Endothelial cell of umbilical vein (primary cell): ENCODE measurements at regions not wholly inside any gene's neighbourhood (a gene's known extent, or its start where the extent isn't known, plus 50 kb on each side); places are given as distances from the start of the nearest gene placed in this dataset.

Experiments used
- BruUV-seq: library from RNA; stranded (reverse); fragments of 400-500 nt; replicated peaks from 2 replicates; lab custom pipeline; 2021; lab: Mats Ljungman, UMichigan
- CTCF ChIA-PET: fragments of 300-600, 350-600 bp; sonication (Branson Sonifier 250); formaldehyde crosslinking; loops from one replicate; lab custom pipeline; 2021; ENCODE audit warnings: antibody characterized with exemption, inconsistent platforms; lab: Charles Lee
- POLR2A ChIA-PET: fragments of 300-600, 350-600 bp; sonication (Branson Sonifier 250); formaldehyde crosslinking; loops from one replicate; lab custom pipeline; 2021; ENCODE audit warnings: antibody characterized with exemption, inconsistent platforms; lab: Charles Lee
- DNase-seq: peaks from one replicate; pipeline ENCODE4 v3.0.0-alpha.2; 2011; ENCODE audit warnings: low read depth, low spot score
- FAIRE-seq: peaks from 2 replicates; lab custom pipeline; 2011; peaks lifted over from hg19 to GRCh38; lab: Jason Lieb, UNC
- H2AFZ ChIP-seq: 2 replicates; pipeline ENCODE4 v1.6.0; 2012; ENCODE audit warnings: low read depth, low read length, control low read depth, inconsistent platforms
- H3K27ac ChIP-seq: 2 replicates; pipeline ENCODE4 v1.5.1; 2011; ENCODE audit warnings: low read depth, mild to moderate bottlenecking, control low read depth, low read length, moderate library complexity; ENCODE audit not compliant: insufficient read depth
- H3K27me3 ChIP-seq, 2 experiments: 2 replicates each; pipeline versions ENCODE4 v1.6.0 to v1.6.1; 2011; ENCODE audit warnings: low read length in 2 of 2, mixed read lengths in 1 of 2; ENCODE audit not compliant: control insufficient read depth in 2 of 2, insufficient read depth in 2 of 2
- H3K36me3 ChIP-seq, 2 experiments: 2 replicates in 1 of 2; 3 replicates in 1 of 2; pipeline ENCODE4 v1.5.1; 2011; ENCODE audit warnings: low read length in 2 of 2, mild to moderate bottlenecking in 1 of 2, moderate library complexity in 1 of 2; ENCODE audit not compliant: control insufficient read depth in 2 of 2, insufficient read depth in 2 of 2; ENCODE audit errors: extremely low read depth in 1 of 2
- H3K4me1 ChIP-seq: 3 replicates; pipeline ENCODE4 v1.5.1; 2011; ENCODE audit warnings: mild to moderate bottlenecking, low read length; ENCODE audit not compliant: control insufficient read depth, insufficient read depth; ENCODE audit errors: extremely low read depth
- H3K4me2 ChIP-seq: 2 replicates; pipeline ENCODE4 v1.6.1; 2011; ENCODE audit warnings: low read length, control low read depth, mixed read lengths; ENCODE audit not compliant: insufficient read depth
- H3K4me3 ChIP-seq, 3 experiments: fragments of 200-600 bp in 1 of 3; sonication (generic), shearing (Covaris generic) in 1 of 3; replicated peaks in 1 of 3; 2 replicates each; pipeline ENCODE4 v1.5.1; 2011 to 2016; ENCODE audit warnings: control low read depth in 3 of 3, low read length in 3 of 3, mild to moderate bottlenecking in 2 of 3, inconsistent platforms in 1 of 3, low read depth in 1 of 3, moderate library complexity in 1 of 3; ENCODE audit not compliant: insufficient read depth in 1 of 3
- H3K79me2 ChIP-seq: 2 replicates; pipeline ENCODE4 v1.6.0; 2012; ENCODE audit warnings: low read length, inconsistent platforms; ENCODE audit not compliant: control insufficient read depth, insufficient read depth
- H3K9ac ChIP-seq: replicated peaks from 2 replicates; pipeline ENCODE3; 2011; ENCODE audit warnings: low read length, control low read depth; ENCODE audit not compliant: insufficient read depth; ENCODE audit errors: extremely low read depth
- H3K9me1 ChIP-seq: replicated peaks from 3 replicates; pipeline ENCODE4 v1.6.0; 2011; ENCODE audit warnings: mild to moderate bottlenecking, low read length; ENCODE audit not compliant: control insufficient read depth, insufficient read depth; ENCODE audit errors: extremely low read depth
- H3K9me3 ChIP-seq: replicated peaks from 2 replicates; pipeline ENCODE4 v1.5.1; 2012; ENCODE audit warnings: low read length, inconsistent platforms; ENCODE audit not compliant: control insufficient read depth, insufficient read depth
- H4K20me1 ChIP-seq: replicated peaks from 2 replicates; pipeline ENCODE3; 2011; ENCODE audit warnings: mild to moderate bottlenecking, low read length; ENCODE audit not compliant: control insufficient read depth, insufficient read depth; ENCODE audit errors: extremely low read depth
- EZH2 ChIP-seq: IDR thresholded peaks from 2 replicates; pipeline ENCODE4 v1.6.1; 2012; ENCODE audit warnings: borderline replicate concordance, low read depth, mild to moderate bottlenecking, moderate library complexity, low read length, inconsistent platforms; ENCODE audit not compliant: severe bottlenecking
- FOS ChIP-seq: IDR thresholded peaks from 2 replicates; pipeline ENCODE4 v1.6.1; 2011; ENCODE audit warnings: mild to moderate bottlenecking, low read length, moderate library complexity, borderline replicate concordance; ENCODE audit not compliant: insufficient read depth
- GATA2 ChIP-seq: IDR thresholded peaks from 2 replicates; pipeline ENCODE4 v1.7.0; 2011; ENCODE audit warnings: low read depth, mild to moderate bottlenecking, moderate library complexity, mixed read lengths, low read length; ENCODE audit not compliant: insufficient read length, insufficient read depth
- JUN ChIP-seq: IDR thresholded peaks from 2 replicates; pipeline ENCODE4 v1.6.1; 2011; ENCODE audit warnings: borderline replicate concordance, low read depth; ENCODE audit not compliant: insufficient read length, insufficient read depth
- MAX ChIP-seq: IDR thresholded peaks from 2 replicates; pipeline ENCODE4 v1.6.1; 2011; ENCODE audit not compliant: insufficient read depth, insufficient read length
- MYC ChIP-seq: IDR thresholded peaks from one replicate; pipeline ENCODE4 v1.6.1; 2011; ENCODE audit warnings: mild to moderate bottlenecking, low read depth, low read length
- POLR2A ChIP-seq: IDR thresholded peaks from 2 replicates; pipeline ENCODE4 v1.6.1; 2012; ENCODE audit warnings: low read depth, mild to moderate bottlenecking, control low read depth, low read length
- POLR2AphosphoS5 ChIP-seq: IDR thresholded peaks from 2 replicates; pipeline ENCODE4 v1.6.1; 2012; ENCODE audit warnings: low read depth, mild to moderate bottlenecking, control low read depth, low read length, moderate library complexity; ENCODE audit not compliant: insufficient read depth
- dilution Hi-C: fragments of 300-500 bp; cut with MboI; formaldehyde crosslinking; loops from one replicate; pipeline ENCODE4 v1.15.0; 2019; ENCODE audit warnings: low sequenced_read_pairs; ENCODE audit not compliant: extremely low pct_ligation_motif_present
- intact Hi-C: fragments of 100-400 bp; cut with micrococcal nuclease; formaldehyde crosslinking; loops from one replicate; pipeline ENCODE4 v1.10.0; 2022
- TF ChIP-seq, protein P1 (sequence below), 2 donors: IDR thresholded peaks; 1 replicate in 1 of 2; 2 replicates in 1 of 2; pipeline ENCODE4 v1.5.1; 2011; ENCODE audit warnings: low read length in 2 of 2, mild to moderate bottlenecking in 2 of 2, moderate library complexity in 2 of 2, control low read depth in 1 of 2, inconsistent platforms in 1 of 2, low read depth in 1 of 2; ENCODE audit not compliant: insufficient read depth in 1 of 2; ENCODE audit errors: extremely low read depth in 1 of 2

- no peak for TF ChIP-seq JUN
- TF ChIP-seq, protein P1, sequence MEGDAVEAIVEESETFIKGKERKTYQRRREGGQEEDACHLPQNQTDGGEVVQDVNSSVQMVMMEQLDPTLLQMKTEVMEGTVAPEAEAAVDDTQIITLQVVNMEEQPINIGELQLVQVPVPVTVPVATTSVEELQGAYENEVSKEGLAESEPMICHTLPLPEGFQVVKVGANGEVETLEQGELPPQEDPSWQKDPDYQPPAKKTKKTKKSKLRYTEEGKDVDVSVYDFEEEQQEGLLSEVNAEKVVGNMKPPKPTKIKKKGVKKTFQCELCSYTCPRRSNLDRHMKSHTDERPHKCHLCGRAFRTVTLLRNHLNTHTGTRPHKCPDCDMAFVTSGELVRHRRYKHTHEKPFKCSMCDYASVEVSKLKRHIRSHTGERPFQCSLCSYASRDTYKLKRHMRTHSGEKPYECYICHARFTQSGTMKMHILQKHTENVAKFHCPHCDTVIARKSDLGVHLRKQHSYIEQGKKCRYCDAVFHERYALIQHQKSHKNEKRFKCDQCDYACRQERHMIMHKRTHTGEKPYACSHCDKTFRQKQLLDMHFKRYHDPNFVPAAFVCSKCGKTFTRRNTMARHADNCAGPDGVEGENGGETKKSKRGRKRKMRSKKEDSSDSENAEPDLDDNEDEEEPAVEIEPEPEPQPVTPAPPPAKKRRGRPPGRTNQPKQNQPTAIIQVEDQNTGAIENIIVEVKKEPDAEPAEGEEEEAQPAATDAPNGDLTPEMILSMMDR (IDR thresholded peaks at IDR 0.05; ENCODE audit: extremely low read depth in 1 of 2, insufficient read depth in 1 of 2, low read depth in 1 of 2, low read length in 2 of 2), result no peak
- no peak for TF ChIP-seq POLR2AphosphoS5
- no peak for TF ChIP-seq EZH2
- no peak for TF ChIP-seq MYC
- TF ChIP-seq MAX, result no peak
- no peak for TF ChIP-seq FOS
- TF ChIP-seq POLR2A, result no peak
- no peak for TF ChIP-seq GATA2
- Histone ChIP-seq H3K4me2 (no peak overlapping the region), H3K4me3 (no peak overlapping the region), H4K20me1 (no peaks in the 10 kb centered on the region), H3K36me3 (no peaks in the 10 kb centered on the region), H3K27ac (no peak overlapping the region), H3K79me2 (no peaks in the 10 kb centered on the region), H3K9me3 (peaks cover 2% of the 10 kb centered on the region), H3K27me3 (no peaks in the 10 kb centered on the region), H3K9me1 (no peaks in the 10 kb centered on the region), H2AFZ (no peak overlapping the region), H3K9ac (no peak overlapping the region), H3K4me1 (no peaks in the 10 kb centered on the region)
- dilution Hi-C loops (no loop called here), intact Hi-C loops (no loop called here)
- DNase-seq (no peak), FAIRE-seq (no peak)
- no TSS peak for BruUV-seq
- ChIA-PET POLR2A (no interaction called here), CTCF (no interaction called here)
These were observed 133.1 kb downstream of the CDH26 start for GRCh38 chr20:60091305-60091704.
